ENCODE measurements at regions not wholly inside any gene's neighbourhood (a gene's known extent, or its start where the extent isn't known, plus 50 kb on each side); places are given as distances from the start of the nearest gene placed in this dataset.

DNA sequence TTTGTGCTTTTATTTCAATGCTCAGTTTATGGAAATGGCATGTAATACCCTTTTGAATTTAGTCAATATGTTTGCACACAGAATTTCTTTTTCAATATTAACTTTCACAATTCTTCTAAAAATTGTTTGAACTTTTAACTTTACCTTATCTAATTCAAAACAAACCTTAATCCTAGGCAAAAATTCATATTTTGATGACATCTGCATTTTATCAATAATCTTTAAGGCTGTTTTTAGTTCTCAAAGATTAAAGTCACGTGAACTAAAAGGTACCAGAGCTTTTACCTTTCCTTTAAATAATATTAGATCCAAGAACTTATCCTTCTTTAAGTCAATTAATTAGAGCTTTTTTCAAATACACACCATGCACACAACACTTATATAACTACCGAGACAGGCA lies 218.9 kb upstream of the NCAM2 start:
- ChIA-PET POLR2A (no interaction called here), CTCF (no interaction called here)
- Mint-ChIP-seq H3K27ac (no peak overlapping the region), H3K4me1 (no peaks in the 10 kb centered on the region), H3K4me3 (no peak overlapping the region), H3K9me3 (peaks cover 0 to 19% (median 7%) of the 10 kb centered on the region in 11 donors), H3K36me3 (peaks cover 0 to 3% (median 0%) of the 10 kb centered on the region in 5 donors), H3K27me3 (no peaks in the 10 kb centered on the region)
- Histone ChIP-seq H3K27me3 (ENCODE audit: control insufficient read depth in 2 of 2, insufficient read depth in 2 of 2, low read length in 2 of 2) (no peaks in the 10 kb centered on the region), H3K4me1 (ENCODE audit: control insufficient read depth in 2 of 2, insufficient read depth in 2 of 2, low read length in 2 of 2) (no peaks in the 10 kb centered on the region), H3K36me3 (ENCODE audit: control insufficient read depth in 2 of 3, insufficient read depth in 3 of 3, low read length in 3 of 3) (no peaks in the 10 kb centered on the region), H3K27ac (ENCODE audit: low read depth, low read length) (no peak overlapping the region), H3K4me3 (ENCODE audit: low read length) (no peak overlapping the region), H3K9me3 (ENCODE audit: control insufficient read depth in 2 of 3, low read length in 3 of 3) (peaks cover 0 to 9% (median 0%) of the 10 kb centered on the region in 3 experiments)
- intact Hi-C loops (cut with micrococcal nuclease), result no loop called here
- ATAC-seq (no peak), DNase-seq (no peak)

DNA sequence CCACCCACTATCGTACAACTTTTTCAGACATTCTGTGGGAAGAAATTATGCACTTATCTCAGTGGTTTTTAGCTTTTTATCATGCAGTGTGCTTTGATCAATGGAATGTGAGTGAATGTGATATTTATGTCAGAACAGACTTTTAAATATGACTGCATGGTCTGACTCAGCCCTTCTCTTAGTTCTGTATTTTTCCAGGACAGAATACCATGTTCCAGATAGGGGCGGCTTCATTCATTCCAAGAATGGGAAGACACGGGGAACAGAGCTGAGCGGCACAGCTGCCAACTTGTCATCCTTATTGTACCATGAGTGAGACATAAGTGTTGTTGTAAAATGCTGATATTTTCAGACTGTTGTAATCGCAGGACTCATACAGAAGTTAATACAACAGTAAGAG lies 214.6 kb upstream of the NCAM2 start:
- peaks cover 0 to 15% (median 11%) of the 10 kb centered on the region in 11 donors for H3K9me3 Mint-ChIP-seq
- intact Hi-C loops (cut with micrococcal nuclease), result no loop called here
- H3K4me1 Mint-ChIP-seq, result no peaks in the 10 kb centered on the region
- no peak overlapping the region for H3K4me3 ChIP-seq (ENCODE audit: low read length)
- ATAC-seq (no peak), DNase-seq (no peak)
- no peaks in the 10 kb centered on the region for H3K4me1 ChIP-seq (ENCODE audit: control insufficient read depth in 2 of 2, insufficient read depth in 2 of 2, low read length in 2 of 2)
- H3K4me3 Mint-ChIP-seq, result no peak overlapping the region
- H3K36me3 Mint-ChIP-seq, result peaks cover 0 to 7% (median 0%) of the 10 kb centered on the region in 5 donors
- H3K36me3 ChIP-seq (ENCODE audit: control insufficient read depth in 2 of 3, insufficient read depth in 3 of 3, low read length in 3 of 3), result no peaks in the 10 kb centered on the region
- no peaks in the 10 kb centered on the region for H3K27me3 ChIP-seq (ENCODE audit: control insufficient read depth in 2 of 2, insufficient read depth in 2 of 2, low read length in 2 of 2)
- POLR2A ChIA-PET, result no interaction called here
- CTCF ChIA-PET, result interaction anchor here (0.7 kb wide), 1 partner anchor 307 kb away, joined by 6 read pairs; no protein-coding TSS in a partner anchor
- H3K27ac ChIP-seq (ENCODE audit: low read depth, low read length), result no peak overlapping the region
- H3K27me3 Mint-ChIP-seq, result no peaks in the 10 kb centered on the region
- peaks cover 0 to 6% (median 0%) of the 10 kb centered on the region in 3 experiments for H3K9me3 ChIP-seq (ENCODE audit: control insufficient read depth in 2 of 3, low read length in 3 of 3)
- H3K27ac Mint-ChIP-seq, result no peak overlapping the region

DNA sequence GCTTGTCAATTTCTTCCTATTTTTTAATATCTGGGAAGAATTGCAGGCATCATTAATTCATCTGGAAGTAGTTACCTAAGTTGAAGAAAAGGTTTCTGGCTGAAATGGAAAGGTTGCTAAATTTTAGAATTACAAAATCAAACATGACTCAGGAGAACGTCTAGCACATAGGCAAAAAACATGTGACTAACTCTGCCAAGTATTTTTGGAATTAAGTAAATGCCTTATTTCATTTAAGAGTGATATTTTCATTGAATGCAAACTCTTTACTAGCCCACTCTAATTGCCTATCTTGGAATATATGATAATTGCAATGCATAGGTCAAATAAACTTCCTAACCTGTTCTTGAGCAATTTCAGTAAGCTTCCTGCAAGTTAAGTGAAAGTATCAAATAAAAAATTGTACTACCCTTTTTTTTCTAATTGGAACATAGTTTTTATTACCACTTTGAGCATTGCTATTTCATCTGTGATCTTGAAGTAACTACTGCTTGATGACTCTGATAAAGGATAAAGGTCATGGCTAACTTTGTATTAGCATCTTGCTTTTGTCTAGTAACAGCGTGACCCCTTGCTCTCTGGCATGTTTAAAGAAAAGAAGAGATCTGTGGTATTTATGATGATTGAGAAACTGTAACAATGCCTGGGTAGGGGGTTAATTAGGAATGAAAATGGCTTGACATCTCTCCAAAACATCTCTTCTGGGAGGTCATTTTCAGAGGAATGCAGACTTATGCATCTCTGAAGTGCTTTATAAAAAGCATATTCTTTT lies 208.3 kb upstream of the NCAM2 start:
- ChIA-PET POLR2A (no interaction called here), CTCF (no interaction called here)
- no peak for ATAC-seq
- Histone ChIP-seq H3K36me3 (ENCODE audit: control insufficient read depth in 2 of 3, insufficient read depth in 3 of 3, low read length in 3 of 3) (no peaks in the 10 kb centered on the region), H3K27me3 (ENCODE audit: control insufficient read depth in 2 of 2, insufficient read depth in 2 of 2, low read length in 2 of 2) (no peaks in the 10 kb centered on the region), H3K4me3 (ENCODE audit: low read length) (no peak overlapping the region), H3K9me3 (ENCODE audit: control insufficient read depth in 2 of 3, low read length in 3 of 3) (no peaks in the 10 kb centered on the region), H3K4me1 (ENCODE audit: control insufficient read depth in 2 of 2, insufficient read depth in 2 of 2, low read length in 2 of 2) (no peaks in the 10 kb centered on the region), H3K27ac (ENCODE audit: low read depth, low read length) (no peak overlapping the region)
- Mint-ChIP-seq H3K27ac (no peak overlapping the region), H3K4me3 (no peak overlapping the region), H3K9me3 (peaks cover 0 to 17% (median 3%) of the 10 kb centered on the region in 11 donors), H3K4me1 (no peaks in the 10 kb centered on the region), H3K27me3 (no peaks in the 10 kb centered on the region), H3K36me3 (peaks cover 0 to 4% (median 0%) of the 10 kb centered on the region in 5 donors)
- intact Hi-C loops (cut with micrococcal nuclease), result no loop called here
- DNase-seq, result no peak

DNA sequence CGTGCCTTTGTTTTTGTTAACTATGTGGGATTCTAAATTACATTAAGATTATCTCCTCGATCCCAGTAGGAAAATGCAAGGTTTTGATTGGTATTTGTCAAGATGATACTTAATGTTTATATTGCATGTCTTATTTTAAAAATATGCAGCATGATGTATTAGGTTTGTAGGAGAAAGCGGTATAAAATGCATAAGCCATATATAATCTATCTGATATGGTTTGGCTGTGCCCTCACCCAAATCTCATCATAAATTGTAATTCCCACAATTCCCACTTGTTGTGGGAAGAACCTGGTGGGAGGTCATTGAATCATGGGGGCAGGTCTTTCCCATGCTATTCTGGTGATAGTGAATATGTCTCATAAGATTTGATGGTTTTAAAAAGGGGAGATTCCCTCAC lies 198.1 kb upstream of the NCAM2 start:
- POLR2A ChIA-PET, result no interaction called here

GRCh38 chr21:20802201-20802600 lies 196.0 kb upstream of the NCAM2 start:
- no peaks in the 10 kb centered on the region for H3K4me1 ChIP-seq (ENCODE audit: control insufficient read depth in 2 of 2, insufficient read depth in 2 of 2, low read length in 2 of 2)
- no peak overlapping the region for H3K27ac ChIP-seq (ENCODE audit: low read depth, low read length)
- POLR2A ChIA-PET, result no interaction called here
- ATAC-seq, result no peak
- Mint-ChIP-seq H3K9me3 (peaks cover 0 to 17% (median 5%) of the 10 kb centered on the region in 11 donors), H3K27me3 (no peaks in the 10 kb centered on the region), H3K36me3 (no peaks in the 10 kb centered on the region), H3K27ac (no peak overlapping the region), H3K4me1 (no peaks in the 10 kb centered on the region), H3K4me3 (no peak overlapping the region)
- H3K36me3 ChIP-seq (ENCODE audit: control insufficient read depth in 2 of 3, insufficient read depth in 3 of 3, low read length in 3 of 3), result no peaks in the 10 kb centered on the region
- no peak for DNase-seq
- intact Hi-C loops (cut with micrococcal nuclease), result no loop called here
- CTCF ChIA-PET, result no interaction called here
- no peaks in the 10 kb centered on the region for H3K27me3 ChIP-seq (ENCODE audit: control insufficient read depth in 2 of 2, insufficient read depth in 2 of 2, low read length in 2 of 2)
- H3K9me3 ChIP-seq (ENCODE audit: control insufficient read depth in 2 of 3, low read length in 3 of 3), result no peaks in the 10 kb centered on the region
- no peak overlapping the region for H3K4me3 ChIP-seq (ENCODE audit: low read length)

More for the DNA sequence above, 198.1 kb upstream of the NCAM2 start:
- no peaks in the 10 kb centered on the region for H3K36me3 Mint-ChIP-seq
- ATAC-seq (no peak), DNase-seq (no peak)
- H3K4me1 Mint-ChIP-seq, result no peaks in the 10 kb centered on the region
- no peak overlapping the region for H3K4me3 Mint-ChIP-seq
- Histone ChIP-seq H3K4me1 (ENCODE audit: control insufficient read depth in 2 of 2, insufficient read depth in 2 of 2, low read length in 2 of 2) (no peaks in the 10 kb centered on the region), H3K27ac (ENCODE audit: low read depth, low read length) (no peak overlapping the region), H3K9me3 (ENCODE audit: control insufficient read depth in 2 of 3, low read length in 3 of 3) (no peaks in the 10 kb centered on the region), H3K27me3 (ENCODE audit: control insufficient read depth in 2 of 2, insufficient read depth in 2 of 2, low read length in 2 of 2) (no peaks in the 10 kb centered on the region), H3K4me3 (ENCODE audit: low read length) (no peak overlapping the region), H3K36me3 (ENCODE audit: control insufficient read depth in 2 of 3, insufficient read depth in 3 of 3, low read length in 3 of 3) (no peaks in the 10 kb centered on the region)
- intact Hi-C loops (cut with micrococcal nuclease), result no loop called here
- H3K27ac Mint-ChIP-seq, result no peak overlapping the region
- H3K9me3 Mint-ChIP-seq, result peaks cover 0 to 21% (median 5%) of the 10 kb centered on the region in 11 donors
- no peaks in the 10 kb centered on the region for H3K27me3 Mint-ChIP-seq
- CTCF ChIA-PET, result no interaction called here

DNA sequence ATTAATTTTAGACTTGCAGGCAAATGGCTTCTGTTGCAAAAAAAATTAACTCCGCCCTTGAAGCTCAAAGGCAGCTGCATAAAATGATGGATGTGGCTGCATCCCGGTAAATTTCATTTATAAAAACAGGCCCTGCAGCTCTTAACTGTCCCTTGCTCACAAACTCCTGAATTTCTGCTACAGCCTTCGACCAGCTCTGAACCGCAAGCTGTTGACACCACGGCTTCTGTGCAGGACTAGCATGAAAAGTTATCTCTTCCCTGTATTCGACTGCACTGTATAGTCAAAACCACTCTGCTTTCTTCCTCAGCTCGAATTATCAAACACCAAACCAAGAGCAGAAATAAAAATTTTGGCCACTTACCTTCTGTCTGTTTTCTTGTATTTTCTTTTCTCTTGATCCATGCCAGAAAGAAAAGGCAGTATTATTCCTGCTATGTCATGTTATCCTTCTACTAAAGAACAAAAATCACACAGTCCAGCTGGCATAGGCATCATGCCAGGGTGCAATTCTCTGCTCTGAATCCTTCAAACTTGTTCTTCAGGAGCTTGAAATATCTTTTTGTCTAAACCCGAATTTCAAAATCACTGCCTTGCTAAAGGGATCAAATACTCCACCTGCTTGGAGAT lies 195.5 kb upstream of the NCAM2 start:
- Mint-ChIP-seq H3K4me3 (no peak overlapping the region), H3K4me1 (no peaks in the 10 kb centered on the region), H3K9me3 (peaks cover 0 to 17% (median 8%) of the 10 kb centered on the region in 11 donors), H3K36me3 (no peaks in the 10 kb centered on the region), H3K27ac (no peak overlapping the region), H3K27me3 (no peaks in the 10 kb centered on the region)
- no peak overlapping the region for H3K27ac ChIP-seq (ENCODE audit: low read depth, low read length)
- no peak for DNase-seq
- no peaks in the 10 kb centered on the region for H3K4me1 ChIP-seq (ENCODE audit: control insufficient read depth in 2 of 2, insufficient read depth in 2 of 2, low read length in 2 of 2)
- ATAC-seq, result no peak
- ChIA-PET CTCF (no interaction called here), POLR2A (no interaction called here)
- no peak overlapping the region for H3K4me3 ChIP-seq (ENCODE audit: low read length)
- H3K36me3 ChIP-seq (ENCODE audit: control insufficient read depth in 2 of 3, insufficient read depth in 3 of 3, low read length in 3 of 3), result no peaks in the 10 kb centered on the region
- H3K27me3 ChIP-seq (ENCODE audit: control insufficient read depth in 2 of 2, insufficient read depth in 2 of 2, low read length in 2 of 2), result no peaks in the 10 kb centered on the region
- intact Hi-C loops (cut with micrococcal nuclease), result no loop called here
- no peaks in the 10 kb centered on the region for H3K9me3 ChIP-seq (ENCODE audit: control insufficient read depth in 2 of 3, low read length in 3 of 3)

DNA sequence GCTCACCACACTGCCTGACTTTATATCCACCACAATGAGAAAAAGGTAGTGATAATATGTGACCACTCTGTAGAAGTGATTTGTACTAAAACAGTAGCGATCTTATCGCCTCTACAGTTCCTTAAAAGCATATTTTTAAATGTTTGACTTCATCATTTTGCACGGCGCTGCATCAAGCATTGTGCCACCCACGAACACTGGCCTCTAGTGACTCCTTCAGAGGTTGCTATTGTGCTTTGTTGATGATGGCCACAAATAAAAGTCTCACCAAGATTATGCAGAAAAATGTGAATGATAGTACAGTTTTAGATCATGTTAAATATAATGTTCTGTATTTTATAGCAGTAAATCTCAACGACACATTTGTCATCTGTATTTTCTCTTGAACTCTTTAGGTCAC lies 186.5 kb upstream of the NCAM2 start:
- ATAC-seq (no peak), DNase-seq (no peak)
- H3K4me1 ChIP-seq (ENCODE audit: control insufficient read depth in 2 of 2, insufficient read depth in 2 of 2, low read length in 2 of 2), result no peaks in the 10 kb centered on the region
- no peaks in the 10 kb centered on the region for H3K9me3 ChIP-seq (ENCODE audit: control insufficient read depth in 2 of 3, low read length in 3 of 3)
- no peak overlapping the region for H3K27ac ChIP-seq (ENCODE audit: low read depth, low read length)
- Mint-ChIP-seq H3K36me3 (no peaks in the 10 kb centered on the region), H3K27me3 (no peaks in the 10 kb centered on the region), H3K9me3 (peaks cover 0 to 9% (median 4%) of the 10 kb centered on the region in 11 donors), H3K27ac (no peak overlapping the region), H3K4me3 (no peak overlapping the region), H3K4me1 (no peaks in the 10 kb centered on the region)
- intact Hi-C loops (cut with micrococcal nuclease), result no loop called here
- ChIA-PET CTCF (no interaction called here), POLR2A (no interaction called here)
- no peaks in the 10 kb centered on the region for H3K27me3 ChIP-seq (ENCODE audit: control insufficient read depth in 2 of 2, insufficient read depth in 2 of 2, low read length in 2 of 2)
- no peaks in the 10 kb centered on the region for H3K36me3 ChIP-seq (ENCODE audit: control insufficient read depth in 2 of 3, insufficient read depth in 3 of 3, low read length in 3 of 3)
- no peak overlapping the region for H3K4me3 ChIP-seq (ENCODE audit: low read length)
